ENCODE measurements at regions not wholly inside any gene's neighbourhood (a gene's known extent, or its start where the extent isn't known, plus 50 kb on each side); places are given as distances from the start of the nearest gene placed in this dataset.

DNA sequence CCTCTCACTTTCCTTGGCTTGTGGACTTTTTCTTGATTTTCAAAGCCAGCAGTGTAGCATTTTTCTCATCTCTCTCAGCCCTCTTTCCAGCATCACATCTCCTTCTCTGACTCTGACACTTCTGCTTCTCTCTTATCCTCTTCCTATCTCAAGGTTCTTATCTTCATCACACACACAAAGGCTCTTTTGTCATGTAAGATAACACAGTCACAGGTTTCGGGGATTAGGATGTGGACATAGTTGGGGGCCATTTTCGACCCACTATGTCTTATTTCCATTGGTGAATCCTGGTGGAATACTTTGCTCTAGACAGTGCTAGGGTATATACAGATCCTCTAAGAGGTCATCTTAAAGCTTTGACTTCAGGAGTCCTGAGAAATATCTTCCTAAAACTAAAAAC lies 719.3 kb upstream of the TBX3 start:
- H2BK120ac ChIP-seq (replicated peaks; ENCODE audit: low read depth, low read length): no peak overlapping the region
- ChIA-PET CTCF (ENCODE audit: partially characterized antibody) (no interaction called here), POLR2A (ENCODE audit: partially characterized antibody) (no interaction called here)
- H3K4me1 ChIP-seq (replicated peaks in 1 of 4; ENCODE audit: control insufficient read depth in 3 of 4, insufficient read depth in 4 of 4, low read length in 3 of 4): peaks cover 0 to 3% (median under 1%) of the 10 kb centered on the region in 4 experiments; a peak in 4 of 7 replicates
- no peak overlapping the region for H2BK15ac ChIP-seq (ENCODE audit: low read length)
- H4K91ac ChIP-seq (replicated peaks; ENCODE audit: insufficient read length, low read length): no peak overlapping the region
- H3K9me3 ChIP-seq (ENCODE audit: insufficient read depth in 2 of 2, low read depth in 1 of 2, low read length in 1 of 2): no peaks in the 10 kb centered on the region
- H3K27me3 ChIP-seq (replicated peaks in 1 of 4; ENCODE audit: control insufficient read depth in 3 of 4, extremely low read depth in 1 of 4, insufficient read depth in 3 of 4, low read length in 3 of 4): no peaks in the 10 kb centered on the region
- H3K4ac ChIP-seq (replicated peaks; ENCODE audit: insufficient read length, low read depth, low read length): no peak overlapping the region
- H2AFZ ChIP-seq (ENCODE audit: low read length): no peak overlapping the region
- H3K23me2 ChIP-seq (ENCODE audit: low read depth, low read length): no peaks in the 10 kb centered on the region
- no peak overlapping the region for H2AK5ac ChIP-seq (ENCODE audit: low read depth, low read length)
- DNase-seq (ENCODE audit: low read depth in 1 of 2, low spot score in 2 of 2) (no peak), FAIRE-seq (no peak)
- TF ChIP-seq TBP (IDR thresholded peaks at IDR 0.05; ENCODE audit: low read depth, low read length) (no peak), BACH1 (IDR thresholded peaks at IDR 0.05; ENCODE audit: low read length) (no peak), RXRA (IDR thresholded peaks at IDR 0.05; ENCODE audit: insufficient read depth, low read depth, low read length) (no peak), TAF7 (optimal IDR thresholded peaks at IDR 0.05; ENCODE audit: borderline replicate concordance, low read depth, low read length) (no peak), CEBPB (IDR thresholded peaks at IDR 0.05; ENCODE audit: low read depth, low read length) (no peak), TAF1 (IDR thresholded peaks at IDR 0.05; ENCODE audit: low read depth, low read length) (no peak), ASH2L (IDR thresholded peaks at IDR 0.05; ENCODE audit: low read length) (no peak)
- TF ChIP-seq, protein P1, sequence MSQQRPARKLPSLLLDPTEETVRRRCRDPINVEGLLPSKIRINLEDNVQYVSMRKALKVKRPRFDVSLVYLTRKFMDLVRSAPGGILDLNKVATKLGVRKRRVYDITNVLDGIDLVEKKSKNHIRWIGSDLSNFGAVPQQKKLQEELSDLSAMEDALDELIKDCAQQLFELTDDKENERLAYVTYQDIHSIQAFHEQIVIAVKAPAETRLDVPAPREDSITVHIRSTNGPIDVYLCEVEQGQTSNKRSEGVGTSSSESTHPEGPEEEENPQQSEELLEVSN (IDR thresholded peaks at IDR 0.05): no peak
- TF ChIP-seq, protein P2, sequence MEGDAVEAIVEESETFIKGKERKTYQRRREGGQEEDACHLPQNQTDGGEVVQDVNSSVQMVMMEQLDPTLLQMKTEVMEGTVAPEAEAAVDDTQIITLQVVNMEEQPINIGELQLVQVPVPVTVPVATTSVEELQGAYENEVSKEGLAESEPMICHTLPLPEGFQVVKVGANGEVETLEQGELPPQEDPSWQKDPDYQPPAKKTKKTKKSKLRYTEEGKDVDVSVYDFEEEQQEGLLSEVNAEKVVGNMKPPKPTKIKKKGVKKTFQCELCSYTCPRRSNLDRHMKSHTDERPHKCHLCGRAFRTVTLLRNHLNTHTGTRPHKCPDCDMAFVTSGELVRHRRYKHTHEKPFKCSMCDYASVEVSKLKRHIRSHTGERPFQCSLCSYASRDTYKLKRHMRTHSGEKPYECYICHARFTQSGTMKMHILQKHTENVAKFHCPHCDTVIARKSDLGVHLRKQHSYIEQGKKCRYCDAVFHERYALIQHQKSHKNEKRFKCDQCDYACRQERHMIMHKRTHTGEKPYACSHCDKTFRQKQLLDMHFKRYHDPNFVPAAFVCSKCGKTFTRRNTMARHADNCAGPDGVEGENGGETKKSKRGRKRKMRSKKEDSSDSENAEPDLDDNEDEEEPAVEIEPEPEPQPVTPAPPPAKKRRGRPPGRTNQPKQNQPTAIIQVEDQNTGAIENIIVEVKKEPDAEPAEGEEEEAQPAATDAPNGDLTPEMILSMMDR (IDR thresholded peaks at IDR 0.05; ENCODE audit: control extremely low read depth in 1 of 3, insufficient read depth in 1 of 3, low read depth in 1 of 3, low read length in 3 of 3): no peak
- H2BK20ac ChIP-seq (ENCODE audit: low read length): no peak overlapping the region
- H3K79me2 ChIP-seq (ENCODE audit: control insufficient read depth in 1 of 2, insufficient read depth in 2 of 2, low read length in 2 of 2): no peaks in the 10 kb centered on the region
- H3K4me2 ChIP-seq (ENCODE audit: insufficient read depth in 1 of 2, low read depth in 2 of 2, low read length in 2 of 2): no peak overlapping the region
- no peak overlapping the region for H3K14ac ChIP-seq (ENCODE audit: insufficient read length)
- WGBS, 2 experiments (ENCODE audit: extremely low coverage in 1 of 2, insufficient coverage in 1 of 2, insufficient read length in 1 of 2, insufficient replicate concordance in 2 of 2, low coverage in 1 of 2, low lambda C conversion rate in 2 of 2, missing lambda C conversion rate in 1 of 2): 85% methylated on average over 2 of the region's 2 CpGs; no CpG with 5 or more reads in 1 of the 2 experiments
- H3K79me1 ChIP-seq (ENCODE audit: low read depth, low read length): no peaks in the 10 kb centered on the region
- no peak overlapping the region for H4K5ac ChIP-seq (ENCODE audit: insufficient read length, low read depth, low read length)
- H3K4me3 ChIP-seq (ENCODE audit: extremely low read depth in 1 of 4, insufficient read depth in 2 of 4, low read depth in 3 of 4, low read length in 4 of 4): no peak overlapping the region
- H3K56ac ChIP-seq (replicated peaks; ENCODE audit: insufficient read length, low read depth, low read length): no peak overlapping the region
- no peak overlapping the region for H2BK12ac ChIP-seq (ENCODE audit: low read depth, low read length)
- H2BK5ac ChIP-seq (ENCODE audit: low read depth, low read length): no peak overlapping the region
- no peaks in the 10 kb centered on the region for H3K36me3 ChIP-seq (ENCODE audit: control insufficient read depth in 2 of 4, insufficient read depth in 4 of 4, low read length in 3 of 4)
- H4K20me1 ChIP-seq (replicated peaks in 1 of 2; ENCODE audit: control insufficient read depth in 1 of 2, insufficient read depth in 2 of 2, low read length in 2 of 2): no peaks in the 10 kb centered on the region
- no peak overlapping the region for H3K18ac ChIP-seq (ENCODE audit: extremely low read depth, low read length)
- H3K27ac ChIP-seq (ENCODE audit: low read depth, low read length): no peak overlapping the region
- H3K9ac ChIP-seq (replicated peaks in 1 of 4; ENCODE audit: extremely low read depth in 1 of 4, low read depth in 3 of 4, low read length in 3 of 4): no peak overlapping the region
- no peak overlapping the region for H4K8ac ChIP-seq (ENCODE audit: extremely low read depth, insufficient read depth, low read length)
- H3K23ac ChIP-seq (ENCODE audit: insufficient read length): no peak overlapping the region

Measured in H1 (cell line).